Left lung (tissue), 4 donors: ENCODE measurements at regions not wholly inside any gene's neighbourhood (a gene's known extent, or its start where the extent isn't known, plus 50 kb on each side); places are given as distances from the start of the nearest gene placed in this dataset.
"Not testable (repeated sequence)": the region's sequence is repeated elsewhere in the genome, so short reads cannot be mapped to it uniquely, and the experiment has no call there.

Experiments used
- ATAC-seq: fragments of 200-7000 bp; cut with Tn5 transposase; one replicate; pipeline ENCODE4 v1.9.1; 2020; ENCODE audit warnings: moderate library complexity
- DNase-seq, 4 donors: peaks; one replicate each; pipeline ENCODE4 v3.0.0-alpha.2; 2013 to 2020
- H3K27ac ChIP-seq, 2 donors: fragments of 200-600 bp; sonication (generic) in 1 of 2; one replicate each; pipeline versions ENCODE4 v1.5.0 to v1.8.0; 2020 to 2021
- H3K27me3 ChIP-seq, 2 donors: fragments of 200-600 bp; sonication (generic) in 1 of 2; one replicate each; pipeline versions ENCODE4 v1.5.0 to v1.8.0; 2020 to 2021
- H3K36me3 ChIP-seq, 2 donors: fragments of 200-600 bp; sonication (generic) in 1 of 2; one replicate each; pipeline versions ENCODE4 v1.5.0 to v1.8.0; 2020 to 2021
- H3K4me1 ChIP-seq, 2 donors: fragments of 200-600 bp; one replicate each; pipeline ENCODE4 v1.8.0; 2021
- H3K4me3 ChIP-seq, 2 donors: fragments of 200-600 bp; sonication (generic) in 1 of 2; one replicate each; pipeline versions ENCODE4 v1.5.0 to v1.8.0; 2020 to 2021; ENCODE audit warnings: mild to moderate bottlenecking in 1 of 2
- H3K9me3 ChIP-seq, 2 donors: fragments of 200-600 bp; sonication (generic) in 1 of 2; one replicate each; pipeline versions ENCODE4 v1.5.0 to v1.8.0; 2020 to 2021
- CTCF ChIP-seq, 2 donors: fragments of 200-600 bp; sonication (generic) in 1 of 2; IDR thresholded peaks; one replicate each; pipeline versions ENCODE4 v1.5.0 to v1.8.0; 2021; ENCODE audit warnings: antibody characterized with exemption in 2 of 2
- intact Hi-C, 2 donors: fragments of 100-400 bp; cut with DNase I; formaldehyde crosslinking; loops; one replicate each; pipeline versions ENCODE4 v1.11.2 to v1.14.2; 2022
- donor health status: DM: no; HTN: yes; CAD: no.
- donor health status: DM: no; HTN: no; CAD: no.

- Histone ChIP-seq H3K4me3 (no peak overlapping the region), H3K4me1 (no peaks in the 10 kb centered on the region), H3K9me3 (no peaks in the 10 kb centered on the region), H3K27ac (no peak overlapping the region), H3K36me3 (no peaks in the 10 kb centered on the region), H3K27me3 (no peaks in the 10 kb centered on the region)
- no peak for DNase-seq
- intact Hi-C loops, result no loop called here
- no peak for ATAC-seq
- TF ChIP-seq CTCF (IDR thresholded peaks at IDR 0.05), result no peak
Observed at GRCh38 chr13:80901530-80901929, 560.6 kb upstream of the SPRY2 start.

- Histone ChIP-seq H3K4me3 (no peak overlapping the region), H3K9me3 (no peaks in the 10 kb centered on the region), H3K36me3 (no peaks in the 10 kb centered on the region), H3K27ac (no peak overlapping the region), H3K27me3 (no peaks in the 10 kb centered on the region), H3K4me1 (no peaks in the 10 kb centered on the region)
- DNase-seq, result peak in 1 of 4 donors; percentile 19
- intact Hi-C loops, result no loop called here
- ATAC-seq, result no peak
- TF ChIP-seq CTCF (IDR thresholded peaks at IDR 0.05), result no peak
Observed at GRCh38 chr13:80901111-80901510, 560.2 kb upstream of the SPRY2 start.

- ATAC-seq, result no peak
- Histone ChIP-seq H3K9me3 (no peaks in the 10 kb centered on the region), H3K4me1 (no peaks in the 10 kb centered on the region), H3K4me3 (no peak overlapping the region), H3K36me3 (no peaks in the 10 kb centered on the region), H3K27me3 (no peaks in the 10 kb centered on the region), H3K27ac (no peak overlapping the region)
- no peak for DNase-seq
- intact Hi-C loops, result no loop called here
- no peak for TF ChIP-seq CTCF (IDR thresholded peaks at IDR 0.05)
Observed at GRCh38 chr13:80900561-80900960, 559.6 kb upstream of the SPRY2 start.

- H3K27ac ChIP-seq, H3K36me3 ChIP-seq, H3K4me1 ChIP-seq, H3K4me3 ChIP-seq, H3K27me3 ChIP-seq, DNase-seq, ATAC-seq, intact Hi-C loops, H3K9me3 ChIP-seq: not testable (repeated sequence)
Observed at GRCh38 chr13:80897641-80898040, 556.7 kb upstream of the SPRY2 start.

GRCh38 chr13:80894917-80895316 is 554.0 kb upstream of the SPRY2 start:
- intact Hi-C loops, result no loop called here
- no peak for ATAC-seq
- H3K4me1 ChIP-seq, result no peaks in the 10 kb centered on the region
- H3K36me3 ChIP-seq, result no peaks in the 10 kb centered on the region
- no peaks in the 10 kb centered on the region for H3K9me3 ChIP-seq
- H3K27me3 ChIP-seq, result no peaks in the 10 kb centered on the region
- no peak for TF ChIP-seq CTCF (IDR thresholded peaks at IDR 0.05)
- no peak for DNase-seq
- no peak overlapping the region for H3K27ac ChIP-seq
- H3K4me3 ChIP-seq, result no peak overlapping the region

GRCh38 chr13:80889829-80890228 is 548.9 kb upstream of the SPRY2 start:
- intact Hi-C loops, result no loop called here

More at GRCh38 chr13:80889829-80890228, 548.9 kb upstream of the SPRY2 start:
- no peak for DNase-seq
- Histone ChIP-seq H3K27ac (no peak overlapping the region), H3K27me3 (no peaks in the 10 kb centered on the region), H3K4me1 (no peaks in the 10 kb centered on the region), H3K36me3 (no peaks in the 10 kb centered on the region), H3K9me3 (no peaks in the 10 kb centered on the region), H3K4me3 (no peak overlapping the region)
- ATAC-seq, result no peak
- no peak for TF ChIP-seq CTCF (IDR thresholded peaks at IDR 0.05)
